GM12865 (cell line): ENCODE measurements at regions not wholly inside any gene's neighbourhood (a gene's known extent, or its start where the extent isn't known, plus 50 kb on each side); places are given as distances from the start of the nearest gene placed in this dataset.
A peak's percentile ranks its signal among the peaks of the same experiment; 100 is the strongest.

Experiments
- DNase-seq: peaks from one replicate; pipeline ENCODE4 v3.0.0; 2010; ENCODE audit warnings: low read depth
- H3K4me3 ChIP-seq: 2 replicates; pipeline ENCODE4 v1.5.1; 2011; ENCODE audit warnings: mild to moderate bottlenecking, low read depth, low read length, control low read depth
- CTCF ChIP-seq: IDR thresholded peaks from 2 replicates; pipeline ENCODE4 v1.5.1; 2011; ENCODE audit warnings: low read length, control low read depth, low read depth, inconsistent platforms; ENCODE audit not compliant: insufficient read depth; ENCODE audit errors: missing control alignments

- no peak for TF ChIP-seq CTCF
- no peak overlapping the region for H3K4me3 ChIP-seq
- DNase-seq = no peak
These were observed 507.5 kb upstream of the STXBP6 start for GRCh38 chr14:25557466-25557865.

- no peak for DNase-seq
- no peak overlapping the region for H3K4me3 ChIP-seq
- no peak for TF ChIP-seq CTCF
These were observed 502.9 kb upstream of the STXBP6 start for GRCh38 chr14:25552826-25553225.

- no peak overlapping the region for H3K4me3 ChIP-seq
- no peak for DNase-seq
- no peak for TF ChIP-seq CTCF
These were observed 501.7 kb upstream of the STXBP6 start for GRCh38 chr14:25551674-25552073.

GRCh38 chr14:25546826-25547225 is 496.9 kb upstream of the STXBP6 start:
- H3K4me3 ChIP-seq = no peak overlapping the region
- TF ChIP-seq CTCF = no peak
- no peak for DNase-seq

GRCh38 chr14:25537846-25538455 is 488.0 kb upstream of the STXBP6 start:
- peak; percentile 0 for DNase-seq

GRCh38 chr14:25526290-25526689 is 476.3 kb upstream of the STXBP6 start:
- TF ChIP-seq CTCF = no peak
- DNase-seq = no peak
- H3K4me3 ChIP-seq = no peak overlapping the region

More at GRCh38 chr14:25537846-25538455, 488.0 kb upstream of the STXBP6 start:
- peak; percentile 18 for TF ChIP-seq CTCF
- H3K4me3 ChIP-seq = no peak overlapping the region

GRCh38 chr14:25522926-25523325 is 473.0 kb upstream of the STXBP6 start:
- DNase-seq = no peak
- TF ChIP-seq CTCF = no peak
- no peak overlapping the region for H3K4me3 ChIP-seq
